ENCODE measurements at regions not wholly inside any gene's neighbourhood (a gene's known extent, or its start where the extent isn't known, plus 50 kb on each side); places are given as distances from the start of the nearest gene placed in this dataset.

DNA sequence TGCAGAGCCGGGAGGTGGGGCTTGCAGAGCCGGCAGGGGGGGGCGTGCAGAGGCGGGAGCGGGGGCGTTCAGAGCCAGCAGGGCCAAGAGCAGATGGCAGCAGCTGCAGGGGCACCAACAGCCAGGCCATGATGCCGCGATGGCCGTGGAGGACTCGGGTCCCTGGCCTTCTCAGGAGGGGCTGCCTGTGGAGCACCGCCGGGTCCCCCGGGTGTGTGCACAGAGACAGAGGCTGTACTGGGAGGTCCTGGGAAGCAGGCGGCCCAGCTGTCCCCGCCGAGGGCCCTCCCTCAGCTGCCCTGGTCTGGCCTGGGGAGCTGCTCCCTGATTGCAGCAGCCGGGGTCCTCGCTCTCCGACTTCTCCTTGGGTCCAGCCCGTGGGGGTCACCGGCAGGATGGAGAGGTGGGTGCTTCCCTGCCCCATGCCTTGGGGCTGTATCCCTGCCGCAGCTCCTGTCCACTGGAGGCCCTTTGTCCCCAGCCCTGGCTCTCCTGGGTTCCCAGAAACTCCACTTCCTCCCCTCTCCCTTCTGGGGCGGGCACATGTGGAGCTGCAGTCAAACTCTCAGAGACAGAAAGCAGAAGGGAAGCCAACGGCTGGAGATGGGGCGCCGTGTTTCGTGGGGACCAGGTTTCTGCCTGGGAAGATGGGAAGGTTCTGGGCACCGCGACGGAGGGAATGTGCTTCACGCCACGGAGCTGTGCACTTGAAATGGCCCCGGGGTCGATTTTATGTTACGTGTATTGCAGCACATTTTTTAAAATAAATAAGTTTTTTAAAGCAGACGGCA, 75.8 kb upstream of the GALNT9 start:
- Mint-ChIP-seq H3K27ac (no peak overlapping the region; a peak in 1 of 7 replicates), H3K27me3 (ENCODE audit: low read depth) (peaks cover 64% of the 10 kb centered on the region), H3K36me3 (ENCODE audit: insufficient read depth in 1 of 3, low read depth in 3 of 3) (no peaks in the 10 kb centered on the region), H3K4me3 (no peak overlapping the region), H3K4me1 (peaks cover 0 to 8% of the 10 kb centered on the region in 2 experiments; a peak in 2 of 4 replicates), H3K9me3 (no peaks in the 10 kb centered on the region; a peak in 2 of 5 replicates)
- H3K9me3 ChIP-seq (ENCODE audit: control insufficient read depth, low read depth, low read length), result no peaks in the 10 kb centered on the region
- H3K4me2 ChIP-seq (ENCODE audit: insufficient read depth, insufficient read length, low read length), result no peak overlapping the region
- no peak overlapping the region for H2BK20ac ChIP-seq (ENCODE audit: low read depth, low read length, poor library complexity, severe bottlenecking)
- no peak overlapping the region for H3K23ac ChIP-seq (ENCODE audit: insufficient read length, low read depth, low read length)
- H3K18ac ChIP-seq (ENCODE audit: insufficient read length, low read depth, low read length), result no peak overlapping the region
- H3K9ac ChIP-seq (ENCODE audit: extremely low read depth, insufficient read length, low read length), result no peak overlapping the region
- no peak overlapping the region for H4K5ac ChIP-seq (ENCODE audit: insufficient read length, low read depth, low read length)
- H2BK12ac ChIP-seq (ENCODE audit: insufficient read length, low read depth, low read length), result no peak overlapping the region
- no peaks in the 10 kb centered on the region for H3K79me1 ChIP-seq (ENCODE audit: insufficient read depth, low read depth, low read length, poor library complexity, severe bottlenecking)
- H4K8ac ChIP-seq (replicated peaks; ENCODE audit: insufficient read length, low read depth, low read length), result no peak overlapping the region
- no peaks in the 10 kb centered on the region for H3K23me2 ChIP-seq (ENCODE audit: insufficient read length, low read depth, low read length, poor library complexity, severe bottlenecking)
- H3K79me2 ChIP-seq (ENCODE audit: insufficient read depth, low read length), result no peaks in the 10 kb centered on the region
- H2BK120ac ChIP-seq (ENCODE audit: low read depth, low read length, poor library complexity, severe bottlenecking), result no peak overlapping the region
- no peak overlapping the region for H4K91ac ChIP-seq (ENCODE audit: insufficient read length, low read depth, low read length)
- no CpG with 5 or more reads among the region's 36 CpGs for WGBS (ENCODE audit: extremely low coverage, insufficient read length, low lambda C conversion rate)
- H3K14ac ChIP-seq (ENCODE audit: insufficient read depth, low read length), result no peak overlapping the region; the same call in 1 of the 2 replicates
- H3K56ac ChIP-seq (ENCODE audit: insufficient read length, low read depth, low read length), result no peak overlapping the region
- H2AK5ac ChIP-seq (ENCODE audit: insufficient read length, low read length), result no peak overlapping the region
- no peak overlapping the region for H2AFZ ChIP-seq (ENCODE audit: low read length)
- no peak overlapping the region for H3K27ac ChIP-seq (ENCODE audit: insufficient read length, low read depth, low read length)
- no peaks in the 10 kb centered on the region for H4K20me1 ChIP-seq (ENCODE audit: control insufficient read depth, insufficient read depth, insufficient read length)
- no peaks in the 10 kb centered on the region for H3K4me1 ChIP-seq (ENCODE audit: insufficient read depth, low read length)
- DNase-seq, result no peak
- H2BK5ac ChIP-seq (ENCODE audit: insufficient read length, low read length), result no peak overlapping the region
- no peak for TF ChIP-seq CTCF (conservative IDR thresholded peaks at IDR 0.05)
- no peak overlapping the region for H2BK15ac ChIP-seq (ENCODE audit: low read depth, low read length)
- no peak overlapping the region for H3K4ac ChIP-seq (ENCODE audit: low read depth, low read length)
- H3K27me3 ChIP-seq (ENCODE audit: insufficient read depth, low read length), result peaks cover 2% of the 10 kb centered on the region; the same call in 1 of the 2 replicates
- no peak overlapping the region for H3T11ph ChIP-seq (ENCODE audit: low read length)
